Ovary (tissue), 7 donors: ENCODE measurements at regions not wholly inside any gene's neighbourhood (a gene's known extent, or its start where the extent isn't known, plus 50 kb on each side); places are given as distances from the start of the nearest gene placed in this dataset.
A peak's percentile ranks its signal among the peaks of the same experiment; 100 is the strongest.

Experiments used
- DNase-seq, 5 donors: peaks; one replicate each; pipeline ENCODE4 v3.0.0-alpha.2; 2019 to 2020
- H3K27ac ChIP-seq, 2 donors: fragments of 200-600 bp; one replicate each; pipeline versions ENCODE4 v1.5.1 to v1.8.0; 2019 to 2022
- H3K27me3 ChIP-seq: fragments of 200-600 bp; one replicate; pipeline ENCODE4 v1.8.0; 2022
- H3K36me3 ChIP-seq: fragments of 200-600 bp; sonication (generic); one replicate; pipeline ENCODE4 v1.5.1; 2019
- H3K4me1 ChIP-seq: one replicate; pipeline ENCODE4 v1.8.1; 2013; ENCODE audit warnings: mild to moderate bottlenecking, moderate library complexity; ENCODE audit not compliant: insufficient read depth
- H3K4me3 ChIP-seq: fragments of 200-600 bp; sonication (generic); one replicate; pipeline ENCODE4 v1.5.1; 2017
- H3K9me3 ChIP-seq, 2 donors: fragments of 200-600 bp in 1 of 2; sonication (generic) in 1 of 2; one replicate each; pipeline versions ENCODE4 v1.5.1 to v1.8.1; 2013 to 2019; ENCODE audit warnings: mild to moderate bottlenecking in 1 of 2, moderate library complexity in 1 of 2
- CTCF ChIP-seq, 3 donors: fragments of 450-650 bp in 2 of 3; fragments of 200-600 bp in 1 of 3; IDR thresholded peaks; one replicate each; pipeline versions ENCODE4 v1.5.1 to v1.8.0; 2016 to 2022; ENCODE audit warnings: antibody characterized with exemption in 3 of 3, mild to moderate bottlenecking in 1 of 3
- EP300 ChIP-seq: sonication (generic); formaldehyde crosslinking; IDR thresholded peaks from one replicate; pipeline ENCODE4 v1.6.1; 2017; ENCODE audit warnings: antibody characterized with exemption
- POLR2A ChIP-seq: fragments of 450-650 bp; IDR thresholded peaks from one replicate; pipeline ENCODE4 v1.6.1; 2017; ENCODE audit warnings: antibody characterized with exemption, mild to moderate bottlenecking, moderate library complexity
- WGBS, 3 donors: extraction: QIAGEN DNeasy Blood & Tissue Kit in 1 of 3; methylation state at CpG; one replicate each; pipeline versions ENCODE4 v1.1.5 to v1.1.7; 2013 to 2017; 5-methylcytosine and 5-hydroxymethylcytosine counted together
- intact Hi-C, 4 donors: fragments of 100-400 bp; cut with DNase I; formaldehyde crosslinking; loops; one replicate each; pipeline versions ENCODE4 v1.11.0 to v1.15.1; 2022 to 2023
- donor health status: DM: no; HTN: no; CAD: no; lungs with moderate emphysema.
- donor health status: DM: no; HTN: no; CAD: no.
- donor health status: Bipolar disorder and iron deficiency.
- donor health status: DM: no; HTN: no; CAD: no.
- donor health status: DM: yes; HTN: yes; CAD: no.

- intact Hi-C loops: no loop called here
These were observed 1322.1 kb downstream of the TMEM121 start for GRCh38 chr14:106848330-106849121.

GRCh38 chr14:106850913-106851825 lies 1324.8 kb downstream of the TMEM121 start:
- WGBS, 3 donors: 82 to 86% (median 85%) methylated on average over 20 of the region's 20 CpGs
- TF ChIP-seq CTCF (IDR thresholded peaks at IDR 0.05): no peak
- no peak for TF ChIP-seq EP300
- TF ChIP-seq POLR2A: no peak
- intact Hi-C loops: no loop called here
- Histone ChIP-seq H3K27me3 (no peaks in the 10 kb centered on the region), H3K4me1 (peaks cover 7% of the 10 kb centered on the region), H3K27ac (no peak overlapping the region), H3K36me3 (no peaks in the 10 kb centered on the region), H3K9me3 (no peaks in the 10 kb centered on the region), H3K4me3 (no peak overlapping the region)
- no peak for DNase-seq

More at GRCh38 chr14:106848330-106849121, 1322.1 kb downstream of the TMEM121 start:
- peak in 1 of 3 donors; percentile 42 for TF ChIP-seq CTCF (IDR thresholded peaks at IDR 0.05)
- no peak for TF ChIP-seq POLR2A
- H3K9me3 ChIP-seq: no peaks in the 10 kb centered on the region
- H3K36me3 ChIP-seq: no peaks in the 10 kb centered on the region
- H3K4me1 ChIP-seq: peaks cover 7% of the 10 kb centered on the region
- WGBS, 3 donors: 40 to 42% (median 42%) methylated on average over 3 of the region's 3 CpGs
- no peaks in the 10 kb centered on the region for H3K27me3 ChIP-seq
- no peak overlapping the region for H3K27ac ChIP-seq
- H3K4me3 ChIP-seq: no peak overlapping the region
- peak in 2 of 5 donors; percentile 55 to 61 for DNase-seq

- H3K27me3 ChIP-seq: no peaks in the 10 kb centered on the region
- H3K27ac ChIP-seq: no peak overlapping the region
- TF ChIP-seq CTCF (IDR thresholded peaks at IDR 0.05) (peak in 1 of 3 donors; percentile 21), POLR2A (no peak)
- no peaks in the 10 kb centered on the region for H3K36me3 ChIP-seq
- intact Hi-C loops: no loop called here
- DNase-seq: peak; percentile 45 to 84 (median 64)
- 49 to 67% (median 54%) methylated on average over 22 to 23 of the region's 23 CpGs for WGBS, 3 donors
- peaks cover 4% of the 10 kb centered on the region for H3K4me1 ChIP-seq
- no peak overlapping the region for H3K4me3 ChIP-seq
- H3K9me3 ChIP-seq: no peaks in the 10 kb centered on the region
These were observed 1346.4 kb downstream of the TMEM121 start for GRCh38 chr14:106872611-106873446.

GRCh38 chr14:106874350-106874749 lies 1348.0 kb downstream of the TMEM121 start:
- Histone ChIP-seq H3K4me3 (no peak overlapping the region), H3K4me1 (peaks cover 4% of the 10 kb centered on the region), H3K27me3 (no peaks in the 10 kb centered on the region), H3K9me3 (no peaks in the 10 kb centered on the region), H3K36me3 (no peaks in the 10 kb centered on the region), H3K27ac (no peak overlapping the region)
- WGBS, 3 donors: 74 to 81% (median 78%) methylated on average over 4 of the region's 4 CpGs
- DNase-seq: no peak
- TF ChIP-seq EP300 (no peak), CTCF (IDR thresholded peaks at IDR 0.05) (no peak), POLR2A (no peak)
- intact Hi-C loops: no loop called here
